Ammon's horn (tissue), 1 donor: ENCODE measurements at regions not wholly inside any gene's neighbourhood (a gene's known extent, or its start where the extent isn't known, plus 50 kb on each side); places are given as distances from the start of the nearest gene placed in this dataset.
A peak's percentile ranks its signal among the peaks of the same experiment; 100 is the strongest.

Experiments
- DNase-seq: peaks from one replicate; pipeline ENCODE4 v3.0.0-alpha.2; 2016; ENCODE audit warnings: low spot score

GRCh38 chr4:24666816-24667477 lies 82.6 kb upstream of the DHX15 start:
- no peak for DNase-seq

- DNase-seq, result peak; percentile 24
Observed at GRCh38 chr4:24668956-24669355, 84.6 kb upstream of the DHX15 start.

DNA sequence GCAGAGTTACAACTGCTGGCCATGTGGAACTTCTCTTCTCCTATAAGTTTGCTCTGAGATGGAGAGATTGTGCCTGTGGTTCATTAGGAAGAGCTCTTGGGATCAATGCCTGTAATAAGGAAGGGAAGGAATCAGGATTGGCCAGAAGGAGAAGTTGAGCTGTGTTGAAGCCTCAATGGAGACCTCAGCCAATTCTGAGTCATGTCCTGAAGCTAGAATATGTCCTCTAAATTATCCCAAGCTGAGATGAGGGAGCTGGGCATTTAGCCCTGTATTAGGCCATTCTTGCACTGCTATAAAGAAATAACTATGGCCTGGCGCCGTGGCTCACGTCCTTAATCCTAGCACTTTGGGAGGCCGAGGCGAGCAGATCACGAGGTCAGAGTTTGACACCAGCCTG lies 85.4 kb upstream of the DHX15 start:
- DNase-seq, result no peak

DNA sequence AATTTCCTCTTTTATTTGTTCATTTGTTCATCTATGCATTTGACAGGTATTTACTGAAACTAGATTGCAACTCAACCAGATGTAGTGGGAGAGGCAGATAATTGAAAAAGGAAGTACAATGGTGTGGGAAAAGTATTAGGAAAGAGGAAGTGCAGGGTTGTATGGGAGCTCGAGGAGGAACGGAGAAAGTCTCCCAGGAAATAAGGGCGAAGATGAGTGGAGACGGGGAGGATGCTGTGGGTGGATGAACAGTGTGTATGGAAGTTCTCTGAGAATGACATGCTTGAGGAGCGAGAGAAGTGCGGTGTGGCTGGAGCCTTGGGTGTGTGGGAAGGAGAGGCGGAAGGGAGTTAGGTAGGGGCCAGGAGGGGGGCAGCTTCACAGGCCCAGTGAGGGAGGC lies 87.5 kb upstream of the DHX15 start:
- DNase-seq, result no peak

DNA sequence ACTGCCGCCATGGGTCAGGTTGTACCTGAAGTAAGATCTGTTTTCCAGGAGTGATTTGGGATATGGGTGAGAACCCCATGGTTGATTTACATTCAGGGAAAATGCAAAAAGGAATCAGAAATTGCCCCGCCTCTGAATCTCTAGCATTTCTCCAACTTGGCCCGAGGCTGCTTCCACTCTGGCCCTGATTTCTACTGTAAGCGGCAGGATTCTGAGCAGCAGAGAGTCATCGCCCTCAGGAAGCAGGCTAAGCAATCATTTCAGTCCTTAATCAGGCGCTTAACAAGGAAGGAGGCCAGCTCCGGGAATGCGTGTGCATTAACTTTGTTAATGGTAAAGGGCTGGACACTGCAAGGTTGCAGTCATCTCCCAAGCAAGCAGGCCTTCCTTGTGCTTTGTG lies 88.5 kb upstream of the DHX15 start:
- DNase-seq, result no peak

DNA sequence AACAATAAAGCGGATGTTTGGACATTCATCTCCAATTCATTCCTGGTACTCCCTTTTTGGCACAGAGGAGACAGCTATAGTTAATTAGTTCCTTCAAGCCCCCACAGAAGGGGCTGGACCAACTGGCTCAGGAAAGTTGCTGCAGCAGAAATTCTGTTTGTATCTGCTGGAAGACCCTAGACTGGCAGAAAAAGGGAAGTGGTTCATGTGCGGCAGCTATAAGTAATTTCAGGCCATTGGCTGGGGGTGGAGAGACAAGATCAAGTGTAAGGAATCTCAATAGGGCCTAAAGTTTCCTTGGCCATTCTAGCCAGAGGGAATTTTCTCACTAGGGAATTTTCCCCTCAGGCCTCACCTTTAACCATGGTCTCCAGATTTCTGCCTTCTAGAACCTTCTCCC lies 89.9 kb upstream of the DHX15 start:
- DNase-seq, result no peak

- no peak for DNase-seq
Observed at GRCh38 chr4:24675721-24676389, 91.5 kb upstream of the DHX15 start.

- no peak for DNase-seq
Observed at GRCh38 chr4:24677909-24678308, 93.6 kb upstream of the DHX15 start.

DNA sequence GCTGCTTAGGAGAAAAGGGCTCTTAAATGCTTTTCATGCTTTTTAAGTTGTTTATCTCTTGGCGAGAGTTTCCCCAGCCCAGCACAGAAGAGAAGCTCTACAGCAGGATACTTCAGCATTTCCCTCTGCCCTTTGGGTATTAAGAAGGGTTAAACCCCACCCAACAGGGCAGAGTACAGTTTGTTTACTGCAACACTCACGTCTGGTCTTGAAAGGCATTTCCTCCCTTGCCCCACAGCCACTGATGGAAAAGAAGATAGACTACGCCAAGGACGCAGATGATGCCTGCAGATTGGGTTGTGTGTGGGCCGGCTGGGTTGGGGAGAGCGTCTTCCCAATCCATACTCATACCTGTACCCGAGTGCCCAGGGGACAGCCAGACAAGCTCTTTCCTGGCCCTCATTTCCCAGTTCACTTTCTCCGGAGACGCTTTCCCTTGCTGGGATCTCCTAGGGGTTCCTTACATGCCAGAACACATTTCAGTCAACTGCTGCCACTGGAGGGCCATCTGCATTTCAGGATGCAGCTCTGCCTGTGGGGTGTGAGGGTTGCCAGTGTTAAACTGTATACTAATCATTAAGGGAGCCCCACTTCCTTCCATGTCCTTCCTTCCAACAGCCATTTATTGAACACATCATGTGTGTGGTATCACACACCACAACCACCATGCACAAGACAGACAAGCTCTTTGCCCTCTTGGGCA lies 96.5 kb upstream of the DHX15 start:
- no peak for DNase-seq

- DNase-seq, result no peak
Observed at GRCh38 chr4:24683116-24683515, 98.8 kb upstream of the DHX15 start.

- DNase-seq, result no peak
Observed at GRCh38 chr4:24686866-24687692, 102.7 kb upstream of the DHX15 start.

GRCh38 chr4:24688453-24688852 lies 104.1 kb upstream of the DHX15 start:
- DNase-seq, result no peak

GRCh38 chr4:24689212-24689611 lies 104.9 kb upstream of the DHX15 start:
- no peak for DNase-seq

GRCh38 chr4:24690436-24690835 lies 104.9 kb upstream of the SOD3 start:
- no peak for DNase-seq

- DNase-seq, result no peak
Observed at GRCh38 chr4:24693636-24694035, 101.7 kb upstream of the SOD3 start.

- DNase-seq, result no peak
Observed at GRCh38 chr4:24700118-24700517, 95.3 kb upstream of the SOD3 start.

GRCh38 chr4:24701683-24702082 lies 93.7 kb upstream of the SOD3 start:
- DNase-seq, result peak; percentile 38

DNA sequence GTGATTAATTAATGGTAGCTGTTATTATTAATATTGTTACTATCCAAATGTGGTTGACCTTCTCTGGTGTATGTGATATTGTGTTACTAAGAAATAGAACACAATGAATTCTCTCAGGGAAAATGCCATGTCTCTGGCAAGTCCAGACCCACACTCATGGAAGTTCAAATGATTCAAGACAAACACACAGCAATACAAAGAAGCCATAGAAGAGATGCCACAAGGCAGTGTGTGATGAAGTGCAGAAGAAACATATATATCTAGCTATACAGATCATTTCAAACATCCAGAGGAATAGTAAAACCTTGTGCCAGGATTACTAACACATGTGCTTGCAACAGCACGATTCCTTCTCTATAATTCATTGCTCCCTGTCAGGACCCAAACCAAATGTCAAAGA lies 93.1 kb upstream of the SOD3 start:
- no peak for DNase-seq

- DNase-seq, result no peak
Observed at GRCh38 chr4:24703298-24703697, 92.1 kb upstream of the SOD3 start.

DNA sequence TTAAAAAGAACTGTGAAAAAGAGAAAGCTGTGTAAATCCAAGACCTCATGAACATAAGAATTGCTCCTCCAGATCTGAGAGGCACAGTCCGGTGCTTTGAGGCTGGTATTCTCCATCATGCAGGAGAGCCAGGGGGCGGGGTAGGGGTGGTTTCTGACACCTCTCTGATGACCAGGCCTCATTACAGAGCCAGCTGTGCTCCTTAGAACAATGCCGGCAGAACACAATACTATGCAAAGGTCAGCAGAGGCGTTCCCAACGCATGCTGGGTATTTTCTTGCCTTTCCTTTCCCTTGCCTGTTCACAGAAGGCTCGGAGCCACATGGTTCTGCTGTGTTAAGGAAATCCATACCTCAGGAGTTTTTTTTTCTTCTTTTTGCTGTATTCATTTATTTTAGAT lies 91.2 kb upstream of the SOD3 start:
- no peak for DNase-seq

- DNase-seq, result no peak
Observed at GRCh38 chr4:24705016-24705753, 90.2 kb upstream of the SOD3 start.

GRCh38 chr4:24713604-24714003 lies 81.8 kb upstream of the SOD3 start:
- no peak for DNase-seq
